SK-N-MC (cell line): ENCODE measurements at regions not wholly inside any gene's neighbourhood (a gene's known extent, or its start where the extent isn't known, plus 50 kb on each side); places are given as distances from the start of the nearest gene placed in this dataset.

Experiments
- EZH2 ChIP-seq: fragments of 200-600 bp; sonication (generic); IDR thresholded peaks from one replicate; pipeline ENCODE4 v1.6.1; 2017; ENCODE audit warnings: antibody characterized with exemption
- FOXP2 ChIP-seq: optimal IDR thresholded peaks from 2 replicates; pipeline ENCODE3; 2011; ENCODE audit warnings: mild to moderate bottlenecking, moderate library complexity; ENCODE audit not compliant: insufficient read depth; ENCODE audit errors: extremely low read length, control extremely low read depth
- POLR2AphosphoS5 ChIP-seq: IDR thresholded peaks from 2 replicates; pipeline ENCODE4 v1.6.1; 2012; ENCODE audit warnings: mild to moderate bottlenecking, low read depth, low read length, borderline replicate concordance

DNA sequence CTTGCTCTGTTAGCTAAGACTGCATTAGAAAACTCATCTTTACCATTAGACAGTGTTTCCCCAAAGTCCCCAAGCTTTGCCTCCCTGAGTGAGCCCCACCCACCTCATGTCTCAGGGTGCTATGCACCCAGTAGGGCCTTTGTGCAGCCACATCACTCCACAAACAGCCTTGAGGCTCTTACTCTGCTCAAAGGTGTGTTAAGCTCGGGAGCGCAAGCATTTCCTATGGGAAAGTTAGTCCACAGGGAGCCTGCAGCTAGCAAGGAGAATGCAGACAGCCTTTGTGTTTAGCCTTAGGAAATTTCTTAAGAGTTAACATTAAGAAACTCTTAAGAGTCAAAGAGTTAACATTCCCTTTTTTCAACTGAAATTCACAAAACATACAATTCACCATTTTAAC is 278.8 kb downstream of the AJAP1 start:
- no peak for TF ChIP-seq POLR2AphosphoS5
- TF ChIP-seq EZH2, result no peak
- no peak for TF ChIP-seq FOXP2
